Endodermal cell (in vitro differentiated cells): ENCODE measurements at regions not wholly inside any gene's neighbourhood (a gene's known extent, or its start where the extent isn't known, plus 50 kb on each side); places are given as distances from the start of the nearest gene placed in this dataset.
"Not testable (repeated sequence)": the region's sequence is repeated elsewhere in the genome, so short reads cannot be mapped to it uniquely, and the experiment has no call there.

Experiments used
- DNase-seq: peaks from one replicate; pipeline ENCODE4 v3.0.0-alpha.2; 2017
- H3K27ac ChIP-seq: 2 replicates; pipeline ENCODE4 v1.5.1; 2013; ENCODE audit warnings: mild to moderate bottlenecking, low read depth, low read length, moderate library complexity
- H3K27me3 ChIP-seq: 2 replicates; pipeline ENCODE4 v1.6.1; 2013; ENCODE audit warnings: mild to moderate bottlenecking, low read length, moderate library complexity; ENCODE audit not compliant: insufficient read depth, control insufficient read depth, poor library complexity, severe bottlenecking
- H3K36me3 ChIP-seq: 2 replicates; pipeline ENCODE4 v1.7.0; 2013; ENCODE audit warnings: mild to moderate bottlenecking, low read length, moderate library complexity; ENCODE audit not compliant: control insufficient read depth, insufficient read depth
- H3K4me1 ChIP-seq: one replicate; pipeline ENCODE4 v1.7.0; 2013; ENCODE audit warnings: low read length; ENCODE audit not compliant: control insufficient read depth, insufficient read depth
- H3K4me3 ChIP-seq: 2 replicates; pipeline ENCODE4 v1.5.1; 2013; ENCODE audit warnings: mild to moderate bottlenecking, low read length, moderate library complexity
- H3K9ac ChIP-seq: 2 replicates; pipeline ENCODE4 v1.6.1; 2013; ENCODE audit warnings: mild to moderate bottlenecking, low read length, moderate library complexity; ENCODE audit not compliant: poor library complexity, severe bottlenecking; ENCODE audit errors: extremely low read depth
- H3K9me3 ChIP-seq: 2 replicates; pipeline ENCODE4 v1.6.1; 2013; ENCODE audit warnings: mild to moderate bottlenecking, low read length, moderate library complexity; ENCODE audit not compliant: control insufficient read depth
- H3K27ac Mint-ChIP-seq: 2 replicates; pipeline ENCODE4 v1.8.0; 2020; ENCODE audit warnings: mixed read lengths
- H3K27me3 Mint-ChIP-seq: 2 replicates; pipeline ENCODE4 v1.8.0; 2021; ENCODE audit warnings: mild to moderate bottlenecking, mixed read lengths; ENCODE audit not compliant: insufficient read depth
- H3K36me3 Mint-ChIP-seq: 2 replicates; pipeline ENCODE4 v1.8.0; 2020; ENCODE audit warnings: low read depth, mixed read lengths
- H3K4me1 Mint-ChIP-seq: 2 replicates; pipeline ENCODE4 v1.8.0; 2020; ENCODE audit warnings: mixed read lengths
- H3K4me3 Mint-ChIP-seq: 2 replicates; pipeline ENCODE4 v1.8.0; 2020; ENCODE audit warnings: mild to moderate bottlenecking, moderate library complexity, mixed read lengths
- H3K9me3 Mint-ChIP-seq: 2 replicates; pipeline ENCODE4 v1.8.0; 2020; ENCODE audit warnings: mild to moderate bottlenecking, mixed read lengths
- WGBS, 2 experiments: methylation state at CpG; one replicate each; pipeline versions ENCODE4 v1.1.5 to v1.1.7; 2013; ENCODE audit warnings: missing lambda C conversion rate in 2 of 2, mixed read lengths in 1 of 2; ENCODE audit not compliant: insufficient coverage in 1 of 2, insufficient read length in 1 of 2; 5-methylcytosine and 5-hydroxymethylcytosine counted together
- TF ChIP-seq, protein P1 (sequence below): fragments of 200-600 bp; sonication (generic); conservative IDR thresholded peaks from 2 replicates; pipeline ENCODE4 v1.5.0; 2021; ENCODE audit warnings: antibody characterized with exemption, mild to moderate bottlenecking

DNA sequence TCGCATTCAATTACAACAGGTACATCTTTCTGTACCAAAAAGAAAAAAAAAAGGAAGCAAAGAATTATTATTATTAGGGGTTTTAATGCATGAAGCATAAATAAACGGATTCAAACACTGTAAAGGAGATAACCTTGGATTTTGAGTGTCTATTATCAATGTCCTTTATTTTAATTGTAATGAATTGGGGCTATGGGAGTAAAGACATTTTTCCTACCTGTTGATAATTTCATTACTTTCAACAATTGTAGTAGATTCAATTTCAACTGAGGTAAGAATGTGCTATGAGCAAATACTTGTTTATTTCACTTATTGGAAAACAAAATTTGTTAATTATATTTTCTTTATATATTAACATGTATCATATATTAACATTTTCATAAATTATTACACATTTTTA, 855.6 kb downstream of the KCNJ2 start:
- no peaks in the 10 kb centered on the region for H3K36me3 ChIP-seq
- Mint-ChIP-seq H3K4me3 (no peak overlapping the region), H3K27me3 (peaks cover 6% of the 10 kb centered on the region), H3K9me3 (no peaks in the 10 kb centered on the region), H3K4me1 (peaks cover 12% of the 10 kb centered on the region), H3K27ac (no peak overlapping the region), H3K36me3 (no peaks in the 10 kb centered on the region)
- peaks cover 6% of the 10 kb centered on the region for H3K9me3 ChIP-seq
- H3K27me3 ChIP-seq: no peaks in the 10 kb centered on the region
- H3K4me1 ChIP-seq: peaks cover 2% of the 10 kb centered on the region
- TF ChIP-seq, protein P1, sequence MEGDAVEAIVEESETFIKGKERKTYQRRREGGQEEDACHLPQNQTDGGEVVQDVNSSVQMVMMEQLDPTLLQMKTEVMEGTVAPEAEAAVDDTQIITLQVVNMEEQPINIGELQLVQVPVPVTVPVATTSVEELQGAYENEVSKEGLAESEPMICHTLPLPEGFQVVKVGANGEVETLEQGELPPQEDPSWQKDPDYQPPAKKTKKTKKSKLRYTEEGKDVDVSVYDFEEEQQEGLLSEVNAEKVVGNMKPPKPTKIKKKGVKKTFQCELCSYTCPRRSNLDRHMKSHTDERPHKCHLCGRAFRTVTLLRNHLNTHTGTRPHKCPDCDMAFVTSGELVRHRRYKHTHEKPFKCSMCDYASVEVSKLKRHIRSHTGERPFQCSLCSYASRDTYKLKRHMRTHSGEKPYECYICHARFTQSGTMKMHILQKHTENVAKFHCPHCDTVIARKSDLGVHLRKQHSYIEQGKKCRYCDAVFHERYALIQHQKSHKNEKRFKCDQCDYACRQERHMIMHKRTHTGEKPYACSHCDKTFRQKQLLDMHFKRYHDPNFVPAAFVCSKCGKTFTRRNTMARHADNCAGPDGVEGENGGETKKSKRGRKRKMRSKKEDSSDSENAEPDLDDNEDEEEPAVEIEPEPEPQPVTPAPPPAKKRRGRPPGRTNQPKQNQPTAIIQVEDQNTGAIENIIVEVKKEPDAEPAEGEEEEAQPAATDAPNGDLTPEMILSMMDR: no peak
- no peak for DNase-seq
- WGBS, 2 experiments: 91 to 100% methylated on average over 1 of the region's 2 CpGs
- no peak overlapping the region for H3K9ac ChIP-seq
- H3K4me3 ChIP-seq: no peak overlapping the region
- H3K27ac ChIP-seq: no peak overlapping the region

- Mint-ChIP-seq H3K27me3 (peaks cover 22% of the 10 kb centered on the region), H3K9me3 (peaks cover 7% of the 10 kb centered on the region), H3K27ac (no peak overlapping the region), H3K4me1 (peaks cover 39% of the 10 kb centered on the region), H3K4me3 (no peak overlapping the region), H3K36me3 (peaks cover 3% of the 10 kb centered on the region)
- peaks cover 6% of the 10 kb centered on the region for H3K4me1 ChIP-seq
- no peak for DNase-seq
- H3K4me3 ChIP-seq: no peak overlapping the region
- H3K9ac ChIP-seq: no peak overlapping the region
- no peaks in the 10 kb centered on the region for H3K27me3 ChIP-seq
- H3K9me3 ChIP-seq: peaks cover 8% of the 10 kb centered on the region
- no peaks in the 10 kb centered on the region for H3K36me3 ChIP-seq
- TF ChIP-seq, protein P1: no peak
- H3K27ac ChIP-seq: no peak overlapping the region
Measured at GRCh38 chr17:71029246-71029645, 859.9 kb downstream of the KCNJ2 start.

DNA sequence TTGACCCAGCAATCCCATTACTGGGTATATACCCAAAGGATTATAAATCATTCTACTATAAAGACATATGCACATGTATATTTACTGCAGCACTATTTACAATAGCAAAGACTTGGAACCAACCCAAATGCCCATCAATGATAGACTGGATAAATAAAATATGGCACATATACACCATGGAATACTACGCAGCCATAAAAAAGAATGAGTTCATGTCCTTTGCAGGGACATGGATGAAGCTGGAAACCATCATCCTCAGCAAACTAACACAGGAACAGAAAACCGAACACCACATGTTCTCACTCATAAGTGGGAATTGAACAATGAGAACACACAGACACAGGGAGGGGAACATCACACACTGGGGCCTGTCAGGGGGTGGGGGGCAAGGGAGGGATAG, 862.0 kb downstream of the KCNJ2 start:
- H3K27ac ChIP-seq, H3K27me3 ChIP-seq, DNase-seq, H3K36me3 ChIP-seq, H3K9ac ChIP-seq, H3K4me1 ChIP-seq, H3K27ac Mint-ChIP-seq, H3K4me3 ChIP-seq, H3K36me3 Mint-ChIP-seq, H3K9me3 ChIP-seq, H3K9me3 Mint-ChIP-seq, H3K4me3 Mint-ChIP-seq: not testable (repeated sequence)
- H3K27me3 Mint-ChIP-seq: peaks cover 22% of the 10 kb centered on the region
- peaks cover 34% of the 10 kb centered on the region for H3K4me1 Mint-ChIP-seq
- WGBS, 2 experiments: 100% methylated on average over 1 of the region's 2 CpGs; no CpG with 5 or more reads in 1 of the 2 experiments

DNA sequence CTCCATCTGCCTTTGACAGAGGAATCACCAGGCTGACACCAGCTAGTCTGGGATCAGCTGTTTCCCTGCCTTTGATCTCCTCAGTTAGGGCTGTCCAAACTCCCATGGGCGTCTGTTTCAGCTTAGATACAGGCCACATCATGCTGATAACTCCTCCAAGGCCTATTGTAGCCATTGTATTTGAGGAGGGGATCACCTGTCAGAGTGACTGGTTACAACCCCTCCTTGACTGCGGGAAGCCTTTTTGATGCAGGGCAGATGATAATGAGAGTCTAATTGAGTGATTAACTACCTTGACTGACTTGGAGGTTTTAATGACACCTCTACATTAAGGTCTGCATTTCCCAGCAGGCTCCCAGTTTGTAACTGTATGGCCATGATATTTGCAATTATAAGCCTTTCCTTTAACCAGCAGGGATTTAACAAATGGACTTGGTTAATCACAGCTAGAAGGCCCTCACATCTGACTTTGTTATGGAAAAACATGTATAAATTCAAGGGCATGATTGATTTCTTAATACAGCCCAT, 863.5 kb downstream of the KCNJ2 start:
- H3K4me3 ChIP-seq: peak overlapping the region; percentile 27
- no peaks in the 10 kb centered on the region for H3K36me3 ChIP-seq
- H3K4me1 Mint-ChIP-seq: peaks cover 34% of the 10 kb centered on the region
- TF ChIP-seq, protein P1: no peak
- H3K27me3 ChIP-seq: no peaks in the 10 kb centered on the region
- peak; percentile 97 for DNase-seq
- peaks cover 22% of the 10 kb centered on the region for H3K27me3 Mint-ChIP-seq
- H3K9me3 Mint-ChIP-seq: peaks cover 7% of the 10 kb centered on the region
- H3K9ac ChIP-seq: no peak overlapping the region
- peak overlapping the region; percentile 74 for H3K27ac ChIP-seq
- H3K36me3 Mint-ChIP-seq: peaks cover 3% of the 10 kb centered on the region
- no peak overlapping the region for H3K4me3 Mint-ChIP-seq
- peaks cover 10% of the 10 kb centered on the region for H3K4me1 ChIP-seq
- WGBS, 2 experiments: 0% methylated on average over 2 of the region's 2 CpGs; no CpG with 5 or more reads in 1 of the 2 experiments
- H3K27ac Mint-ChIP-seq: peak overlapping the region; percentile 87
- peaks cover 8% of the 10 kb centered on the region for H3K9me3 ChIP-seq
